ENCODE measurements at regions not wholly inside any gene's neighbourhood (a gene's known extent, or its start where the extent isn't known, plus 50 kb on each side); places are given as distances from the start of the nearest gene placed in this dataset.
A peak's percentile ranks its signal among the peaks of the same experiment; 100 is the strongest.

DNA sequence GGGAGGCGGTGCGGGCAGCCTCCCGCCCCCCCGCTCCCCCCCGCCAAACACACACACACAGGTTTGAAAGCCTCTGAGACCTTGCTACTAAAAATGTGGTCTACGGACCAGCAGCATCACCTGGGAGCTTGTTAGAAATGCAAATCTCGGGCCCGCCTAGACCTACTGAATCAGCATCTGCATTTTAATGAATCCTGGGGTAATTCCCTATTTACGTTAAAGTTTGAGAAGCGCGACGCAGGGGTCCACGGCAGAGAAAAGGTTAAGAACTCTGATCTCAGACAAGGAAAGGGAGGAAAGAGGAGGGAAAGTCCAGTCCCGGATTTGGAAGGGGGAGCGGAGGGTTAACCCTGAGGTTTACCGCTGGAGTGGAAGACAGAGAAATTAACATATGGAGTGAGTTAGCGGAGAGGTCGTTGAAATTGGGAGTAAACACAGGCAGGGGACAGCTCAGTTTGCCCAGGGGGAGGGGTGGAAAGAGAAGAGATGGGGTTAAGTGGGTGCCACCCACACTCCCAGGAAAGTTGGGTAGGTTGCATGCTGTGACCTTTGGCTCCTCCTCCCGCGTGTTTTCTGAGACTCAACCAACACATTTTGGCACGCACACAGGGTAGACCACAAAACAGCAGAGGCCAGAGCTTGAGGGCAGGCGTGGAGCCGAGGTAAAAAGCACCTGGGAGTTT, 483.6 kb downstream of the BCOR start:
- DNase-seq, result no peak

DNA sequence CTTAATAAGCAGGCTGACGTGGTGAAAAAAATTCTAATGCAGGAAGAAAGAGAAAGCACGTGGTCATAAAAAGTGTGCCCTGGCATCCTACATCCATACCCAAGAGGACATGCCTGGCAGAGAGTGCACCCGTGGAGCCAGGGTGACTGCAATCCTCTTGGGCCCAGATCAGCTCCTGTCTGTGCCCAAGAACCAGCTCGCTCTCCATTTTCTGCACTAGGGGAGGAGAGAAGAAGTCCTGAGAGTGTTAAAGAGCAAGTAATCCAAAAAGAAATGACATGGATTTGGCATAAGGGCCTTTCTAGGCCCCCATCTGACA, 483.1 kb downstream of the BCOR start:
- no peak for DNase-seq

- no peak for DNase-seq
Measured at GRCh38 chrX:39616098-39616729, 481.5 kb downstream of the BCOR start.

GRCh38 chrX:39616731-39617130, 481.0 kb downstream of the BCOR start:
- DNase-seq, result no peak

DNA sequence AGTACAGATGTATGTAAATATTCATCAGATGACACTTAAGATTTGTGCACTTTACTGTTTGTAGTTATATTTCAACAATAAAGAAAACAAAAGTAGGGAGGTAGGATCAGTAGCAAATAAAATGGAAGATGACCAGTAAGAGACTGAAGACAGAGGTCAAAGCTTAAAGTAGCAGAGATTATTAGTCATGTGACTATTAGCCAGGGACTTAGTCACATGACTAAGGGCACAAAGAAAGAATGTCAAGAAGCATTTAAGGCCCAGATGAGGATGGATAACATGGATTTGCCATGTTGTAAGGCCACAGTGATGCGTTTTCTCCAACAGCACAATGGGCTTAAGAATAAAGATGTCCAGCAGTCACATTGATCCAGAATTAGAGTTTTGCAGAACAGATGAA, 479.6 kb downstream of the BCOR start:
- DNase-seq, result no peak

- no peak for DNase-seq
Measured at GRCh38 chrX:39619182-39620009, 478.4 kb downstream of the BCOR start.

DNA sequence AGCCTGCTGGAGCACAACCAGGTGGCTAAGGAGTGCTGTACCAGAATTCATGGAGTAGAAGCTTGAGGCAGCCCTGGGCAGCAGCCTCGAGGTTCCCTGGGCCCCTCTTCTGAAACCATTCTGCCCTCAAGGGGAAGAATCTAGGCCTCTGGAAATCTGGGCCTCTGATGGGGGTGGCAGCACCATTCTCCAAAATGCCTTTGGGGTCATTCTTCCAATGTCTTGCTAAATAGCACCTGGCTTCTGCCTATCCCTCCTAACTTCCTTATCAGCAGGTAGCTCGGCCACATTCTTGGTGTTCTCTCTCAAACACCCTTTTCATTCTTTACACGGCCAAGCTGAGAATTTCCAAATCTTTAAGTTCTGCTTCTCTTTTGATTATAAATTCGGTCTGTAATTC, 473.6 kb downstream of the BCOR start:
- no peak for DNase-seq

DNA sequence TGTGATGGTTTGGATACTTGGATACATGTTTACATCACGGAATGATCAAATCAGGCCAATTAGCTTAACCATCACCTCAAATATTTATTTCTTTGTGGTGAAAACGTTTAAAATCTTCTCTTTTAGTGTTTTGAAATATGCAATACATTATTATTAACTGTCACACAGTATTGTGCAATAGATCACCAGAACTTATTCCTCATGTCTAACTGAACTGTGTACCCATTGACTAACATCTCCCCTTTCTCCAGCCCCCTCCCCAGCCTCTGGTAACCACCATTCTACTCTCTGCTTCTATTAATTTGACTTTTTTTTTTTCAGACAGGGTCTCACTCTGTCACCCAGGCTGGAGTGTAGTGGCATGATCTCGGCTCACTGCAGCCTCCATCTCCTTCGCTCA, 471.9 kb downstream of the BCOR start:
- DNase-seq, result no peak

- DNase-seq, result no peak
Measured at GRCh38 chrX:39626749-39627148, 471.0 kb downstream of the BCOR start.

DNA sequence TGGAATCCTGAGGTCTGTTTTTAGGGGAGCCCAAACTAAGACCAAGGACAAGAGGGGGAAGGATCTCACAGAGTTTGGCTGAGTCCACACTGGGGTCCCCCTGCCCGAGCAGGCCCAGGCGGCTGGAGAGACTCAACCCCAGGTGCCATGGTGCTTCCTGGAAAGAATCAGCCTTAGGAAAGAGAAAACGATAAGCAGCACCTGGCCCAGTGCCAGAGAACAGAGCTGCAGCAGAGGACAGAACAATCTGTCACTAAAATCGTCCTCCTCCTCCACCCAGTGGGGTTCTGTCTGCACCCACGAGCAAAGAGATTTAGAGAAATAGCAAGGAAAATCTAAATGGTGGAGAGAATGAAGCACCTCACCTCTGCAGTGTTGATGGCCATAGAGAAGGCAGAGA, 470.5 kb downstream of the BCOR start:
- DNase-seq, result no peak

GRCh38 chrX:39629001-39629400, 468.8 kb downstream of the BCOR start:
- no peak for DNase-seq

- no peak for DNase-seq
Measured at GRCh38 chrX:39630344-39630743, 467.4 kb downstream of the BCOR start.

- no peak for DNase-seq
Measured at GRCh38 chrX:39631276-39632229, 466.2 kb downstream of the BCOR start.

DNA sequence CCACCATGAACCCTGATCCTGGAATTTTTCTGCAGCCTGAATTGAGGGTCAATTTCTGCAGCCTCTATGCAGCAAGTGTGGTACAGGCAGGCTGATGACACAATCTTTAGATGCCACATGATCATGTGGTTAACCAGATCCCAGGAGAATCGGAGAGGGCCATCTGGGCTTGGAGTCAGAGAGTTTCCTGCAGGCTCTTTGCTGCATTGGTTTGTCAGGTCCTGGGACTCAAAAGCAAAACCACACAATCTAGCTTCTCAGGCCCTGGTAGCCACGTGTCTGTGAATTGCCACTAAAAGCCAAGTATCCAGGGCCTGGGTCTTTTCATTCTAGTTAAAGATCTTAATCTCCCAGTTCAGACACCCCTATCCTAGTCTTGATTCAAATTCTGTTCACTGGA, 464.5 kb downstream of the BCOR start:
- peak; percentile 59 for DNase-seq

- no peak for DNase-seq
Measured at GRCh38 chrX:39636481-39636880, 461.3 kb downstream of the BCOR start.

DNA sequence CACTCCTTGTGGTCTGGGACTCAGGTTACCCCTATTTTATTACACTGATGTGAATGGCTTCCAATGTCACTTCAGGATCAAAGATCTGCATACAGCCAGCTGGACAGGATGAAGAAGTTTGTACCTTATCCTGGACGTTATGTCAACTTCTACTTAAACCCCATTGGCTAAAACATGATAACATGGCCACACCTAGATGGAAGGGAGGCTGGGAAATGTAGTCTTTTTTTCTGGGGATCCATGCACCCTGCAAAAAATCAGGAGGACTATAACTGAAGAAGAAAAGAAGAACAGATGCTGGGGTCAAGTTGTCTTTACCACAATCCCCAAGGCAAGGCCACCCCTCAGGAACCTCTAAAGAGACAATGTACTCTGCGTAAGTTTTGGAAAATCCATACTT, 459.2 kb downstream of the BCOR start:
- DNase-seq, result no peak

GRCh38 chrX:39639871-39640270, 457.9 kb downstream of the BCOR start:
- DNase-seq, result no peak

DNA sequence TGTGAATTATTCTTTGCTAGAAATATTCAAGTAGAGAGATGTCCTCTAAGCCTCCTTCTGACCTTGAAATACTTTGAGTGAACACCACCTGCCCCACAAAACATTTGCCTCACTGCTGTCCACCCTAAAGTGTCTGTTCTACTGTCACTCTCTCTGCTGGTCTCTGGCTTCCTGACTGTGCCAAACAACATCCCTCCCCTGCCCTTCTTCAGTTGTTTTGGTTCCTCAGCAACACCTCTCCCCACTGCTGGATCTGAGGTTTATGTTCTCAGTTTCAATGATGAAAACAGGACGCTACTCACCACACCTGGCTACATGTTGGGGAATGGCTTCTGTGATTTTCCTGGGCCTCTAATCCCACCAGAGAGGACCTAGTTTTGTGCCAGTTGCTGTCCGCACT, 456.9 kb downstream of the BCOR start:
- DNase-seq, result no peak

DNA sequence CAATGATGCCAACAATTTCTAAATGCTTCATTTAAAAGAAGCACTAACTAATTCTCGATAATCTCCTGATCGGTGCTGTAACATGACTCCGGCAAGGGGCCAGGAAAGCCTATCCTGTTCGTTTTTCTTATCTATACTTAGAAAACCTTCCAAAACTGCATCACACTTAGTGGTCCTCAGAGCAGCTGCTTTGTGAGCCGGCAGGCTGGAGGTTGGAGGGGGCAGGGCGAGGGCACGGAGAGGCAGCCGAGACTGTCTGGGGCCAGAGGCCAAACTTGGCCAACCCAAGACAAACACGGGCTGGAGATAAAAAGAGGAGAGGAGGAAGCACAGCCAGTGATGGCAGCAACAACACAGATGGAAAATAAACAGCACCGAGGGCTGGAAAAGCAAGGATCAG, 455.7 kb downstream of the BCOR start:
- no peak for DNase-seq

DNA sequence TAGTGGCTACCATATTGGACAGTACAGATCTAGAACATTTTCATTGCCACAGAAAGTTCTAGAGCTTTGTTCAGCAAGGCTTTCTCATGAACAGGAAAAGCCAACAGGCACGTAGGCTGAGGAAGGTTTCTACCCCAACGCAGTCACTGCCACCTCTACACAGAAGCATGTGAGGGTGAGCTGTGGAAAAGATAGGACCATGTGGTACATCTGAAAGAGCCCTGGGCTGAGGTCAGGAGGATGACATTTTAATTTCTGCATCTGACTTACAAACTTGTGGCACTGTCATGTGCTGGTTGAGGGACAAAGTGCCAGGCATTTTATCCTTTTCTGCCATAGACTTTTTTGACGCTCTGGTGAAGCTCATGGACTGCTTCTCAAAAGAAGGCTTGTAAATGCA, 454.2 kb downstream of the BCOR start:
- no peak for DNase-seq

- DNase-seq, result peak; percentile 84
Measured at GRCh38 chrX:39645178-39645895, 452.4 kb downstream of the BCOR start.
